WTC11 (cell line): ENCODE measurements at regions not wholly inside any gene's neighbourhood (a gene's known extent, or its start where the extent isn't known, plus 50 kb on each side); places are given as distances from the start of the nearest gene placed in this dataset.

ENCODE experiments used
- ATAC-seq: fragments of 200-7000 bp; cut with Tn5 transposase; 2 replicates; pipeline ENCODE4 v1.10.0; 2021; ENCODE audit warnings: mild to moderate bottlenecking, moderate library complexity
- CTCF ChIA-PET: fragments of 300-600 bp; sonication (Branson Sonifier 250); formaldehyde crosslinking; loops from one replicate; lab custom pipeline; 2021; ENCODE audit warnings: antibody characterized with exemption; lab: Charles Lee
- POLR2A ChIA-PET: fragments of 350-600 bp; sonication (Branson Sonifier 250); formaldehyde crosslinking; loops from one replicate; lab custom pipeline; 2021; ENCODE audit warnings: antibody characterized with exemption; lab: Charles Lee
- DNase-seq: peaks from one replicate; pipeline ENCODE4 v3.0.0; 2021; ENCODE audit warnings: low spot score
- H3K27ac Mint-ChIP-seq: 2 replicates; pipeline ENCODE4 v1.8.0; 2021; ENCODE audit warnings: mixed read lengths
- H3K27me3 Mint-ChIP-seq: 2 replicates; pipeline ENCODE4 v1.8.0; 2021; ENCODE audit warnings: low read depth, mild to moderate bottlenecking, moderate library complexity, mixed read lengths
- H3K36me3 Mint-ChIP-seq: 2 replicates; pipeline ENCODE4 v1.8.0; 2021; ENCODE audit warnings: mixed read lengths
- H3K4me1 Mint-ChIP-seq: 2 replicates; pipeline ENCODE4 v1.8.0; 2022; ENCODE audit warnings: mixed read lengths
- H3K4me3 Mint-ChIP-seq: 2 replicates; pipeline ENCODE4 v1.8.0; 2021; ENCODE audit warnings: mild to moderate bottlenecking, moderate library complexity, mixed read lengths
- H3K9me3 Mint-ChIP-seq: 2 replicates; pipeline ENCODE4 v1.8.0; 2021; ENCODE audit warnings: mixed read lengths
- ATF1 ChIP-seq: sonication (generic); formaldehyde crosslinking; IDR thresholded peaks from 2 replicates; pipeline ENCODE4 v1.8.1; 2023; ENCODE audit warnings: mild to moderate bottlenecking, moderate library complexity, missing genetic modification reagents
- CREM ChIP-seq: sonication (generic); formaldehyde crosslinking; IDR thresholded peaks from 2 replicates; pipeline ENCODE4 v1.8.1; 2022; ENCODE audit warnings: mild to moderate bottlenecking, missing genetic modification reagents, moderate library complexity
- ELF4 ChIP-seq: sonication (generic); formaldehyde crosslinking; IDR thresholded peaks from 2 replicates; pipeline ENCODE4 v1.8.1; 2022; ENCODE audit warnings: low read depth, mild to moderate bottlenecking, moderate library complexity, missing genetic modification reagents
- FOXK1 ChIP-seq: sonication (generic); formaldehyde crosslinking; IDR thresholded peaks from 2 replicates; pipeline ENCODE4 v1.8.0; 2022; ENCODE audit warnings: mild to moderate bottlenecking, moderate library complexity, missing genetic modification reagents
- JUN ChIP-seq: sonication (generic); formaldehyde crosslinking; IDR thresholded peaks from 2 replicates; pipeline ENCODE4 v1.8.0; 2023; ENCODE audit warnings: mild to moderate bottlenecking, missing genetic modification reagents
- MXD4 ChIP-seq: fragments of 250-450 bp; sonication (Bioruptor Pico); IDR thresholded peaks from 2 replicates; pipeline ENCODE4 v1.8.0; 2021; ENCODE audit warnings: mild to moderate bottlenecking, moderate library complexity, borderline replicate concordance
- NR3C1 ChIP-seq: sonication (generic); formaldehyde crosslinking; conservative IDR thresholded peaks from 2 replicates; pipeline ENCODE4 v1.8.1; 2023; ENCODE audit warnings: low read depth, mild to moderate bottlenecking, missing genetic modification reagents
- OVOL2 ChIP-seq: fragments of 250-450 bp; sonication (Bioruptor Pico); IDR thresholded peaks from 2 replicates; pipeline ENCODE4 v1.9.0; 2021; ENCODE audit warnings: mild to moderate bottlenecking, borderline replicate concordance
- RORB ChIP-seq: fragments of 250-450 bp; sonication (Bioruptor Pico); IDR thresholded peaks from 2 replicates; pipeline ENCODE4 v1.9.0; 2021; ENCODE audit warnings: mild to moderate bottlenecking
- SOX15 ChIP-seq: fragments of 250-450 bp; sonication (Bioruptor Pico); IDR thresholded peaks from 2 replicates; pipeline ENCODE4 v1.9.0; 2021; ENCODE audit warnings: mild to moderate bottlenecking
- TCF7 ChIP-seq: sonication (generic); formaldehyde crosslinking; IDR thresholded peaks from 2 replicates; pipeline ENCODE4 v1.8.0; 2022; ENCODE audit warnings: mild to moderate bottlenecking, low read depth, missing genetic modification reagents, moderate library complexity
- ZBTB21 ChIP-seq: sonication (generic); formaldehyde crosslinking; IDR thresholded peaks from 2 replicates; pipeline ENCODE4 v1.8.1; 2023; ENCODE audit warnings: mild to moderate bottlenecking, missing genetic modification reagents, borderline replicate concordance
- ZNF317 ChIP-seq: sonication (generic); formaldehyde crosslinking; IDR thresholded peaks from 2 replicates; pipeline ENCODE4 v1.8.1; 2023; ENCODE audit warnings: low read depth, mild to moderate bottlenecking, moderate library complexity, missing genetic modification reagents, borderline replicate concordance
- ZNF423 ChIP-seq: fragments of 250-450 bp; sonication (Bioruptor Pico); IDR thresholded peaks from 2 replicates; pipeline ENCODE4 v2.1.2; 2022; ENCODE audit warnings: mild to moderate bottlenecking, moderate library complexity
- ZNF671 ChIP-seq: fragments of 250-450 bp; sonication (Bioruptor Pico); IDR thresholded peaks from 2 replicates; pipeline ENCODE4 v1.8.0; 2021; ENCODE audit warnings: mild to moderate bottlenecking
- TF ChIP-seq, protein P1 (sequence below): fragments of 250-450 bp; sonication (Bioruptor Pico); IDR thresholded peaks from 2 replicates; pipeline ENCODE4 v1.8.0; 2021; ENCODE audit warnings: mild to moderate bottlenecking
- TF ChIP-seq, protein P2 (sequence below): sonication (generic); formaldehyde crosslinking; IDR thresholded peaks from 2 replicates; pipeline ENCODE4 v1.8.1; 2023; ENCODE audit warnings: mild to moderate bottlenecking, moderate library complexity, missing genetic modification reagents
- TF ChIP-seq, protein P3 (sequence below): sonication (generic); formaldehyde crosslinking; IDR thresholded peaks from 2 replicates; pipeline ENCODE4 v1.8.1; 2022; ENCODE audit warnings: missing genetic modification reagents, borderline replicate concordance
- TF ChIP-seq, protein P4 (sequence below): sonication (generic); formaldehyde crosslinking; IDR thresholded peaks from 2 replicates; pipeline ENCODE4 v1.8.0; 2023; ENCODE audit warnings: mild to moderate bottlenecking, missing genetic modification reagents
- TF ChIP-seq, protein P5 (sequence below): sonication (generic); formaldehyde crosslinking; conservative IDR thresholded peaks from 2 replicates; pipeline ENCODE4 v1.8.1; 2023; ENCODE audit warnings: mild to moderate bottlenecking, low read depth, missing genetic modification reagents, moderate library complexity
- TF ChIP-seq, protein P6 (sequence below): fragments of 250-450 bp; sonication (Bioruptor Pico); conservative IDR thresholded peaks from 2 replicates; pipeline ENCODE4 v1.9.0; 2021; ENCODE audit warnings: mild to moderate bottlenecking

DNA sequence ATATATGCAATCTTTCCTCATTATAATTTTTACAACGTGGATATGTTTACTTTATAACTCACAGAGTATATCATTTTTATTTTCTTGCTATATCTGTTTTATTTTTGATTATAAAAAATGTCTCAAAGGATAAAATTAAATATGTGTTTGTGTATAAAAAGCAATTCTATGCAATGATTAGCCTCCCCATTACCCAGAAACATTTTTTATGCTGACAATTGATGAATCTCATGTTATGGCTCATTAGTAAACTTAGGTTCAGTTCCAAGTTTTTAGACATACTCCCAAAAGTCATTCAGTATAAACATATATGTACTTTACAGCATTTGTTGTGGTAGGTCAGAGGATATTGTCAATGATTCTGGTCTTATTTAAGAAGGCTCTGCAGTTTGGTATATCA is 540.1 kb upstream of the SPRY2 start:
- ChIA-PET CTCF (no interaction called here), POLR2A (no interaction called here)
- TF ChIP-seq, protein P1, sequence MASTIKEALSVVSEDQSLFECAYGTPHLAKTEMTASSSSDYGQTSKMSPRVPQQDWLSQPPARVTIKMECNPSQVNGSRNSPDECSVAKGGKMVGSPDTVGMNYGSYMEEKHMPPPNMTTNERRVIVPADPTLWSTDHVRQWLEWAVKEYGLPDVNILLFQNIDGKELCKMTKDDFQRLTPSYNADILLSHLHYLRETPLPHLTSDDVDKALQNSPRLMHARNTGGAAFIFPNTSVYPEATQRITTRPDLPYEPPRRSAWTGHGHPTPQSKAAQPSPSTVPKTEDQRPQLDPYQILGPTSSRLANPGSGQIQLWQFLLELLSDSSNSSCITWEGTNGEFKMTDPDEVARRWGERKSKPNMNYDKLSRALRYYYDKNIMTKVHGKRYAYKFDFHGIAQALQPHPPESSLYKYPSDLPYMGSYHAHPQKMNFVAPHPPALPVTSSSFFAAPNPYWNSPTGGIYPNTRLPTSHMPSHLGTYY (CRISPR knock-in tag), result no peak
- TF ChIP-seq ZNF317 (no peak), ZNF671 (CRISPR knock-in tag) (no peak)
- TF ChIP-seq, protein P2, sequence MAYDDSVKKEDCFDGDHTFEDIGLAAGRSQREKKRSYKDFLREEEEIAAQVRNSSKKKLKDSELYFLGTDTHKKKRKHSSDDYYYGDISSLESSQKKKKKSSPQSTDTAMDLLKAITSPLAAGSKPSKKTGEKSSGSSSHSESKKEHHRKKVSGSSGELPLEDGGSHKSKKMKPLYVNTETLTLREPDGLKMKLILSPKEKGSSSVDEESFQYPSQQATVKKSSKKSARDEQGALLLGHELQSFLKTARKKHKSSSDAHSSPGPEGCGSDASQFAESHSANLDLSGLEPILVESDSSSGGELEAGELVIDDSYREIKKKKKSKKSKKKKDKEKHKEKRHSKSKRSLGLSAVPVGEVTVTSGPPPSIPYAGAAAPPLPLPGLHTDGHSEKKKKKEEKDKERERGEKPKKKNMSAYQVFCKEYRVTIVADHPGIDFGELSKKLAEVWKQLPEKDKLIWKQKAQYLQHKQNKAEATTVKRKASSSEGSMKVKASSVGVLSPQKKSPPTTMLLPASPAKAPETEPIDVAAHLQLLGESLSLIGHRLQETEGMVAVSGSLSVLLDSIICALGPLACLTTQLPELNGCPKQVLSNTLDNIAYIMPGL (CRISPR knock-in tag), result no peak
- TF ChIP-seq, protein P3, sequence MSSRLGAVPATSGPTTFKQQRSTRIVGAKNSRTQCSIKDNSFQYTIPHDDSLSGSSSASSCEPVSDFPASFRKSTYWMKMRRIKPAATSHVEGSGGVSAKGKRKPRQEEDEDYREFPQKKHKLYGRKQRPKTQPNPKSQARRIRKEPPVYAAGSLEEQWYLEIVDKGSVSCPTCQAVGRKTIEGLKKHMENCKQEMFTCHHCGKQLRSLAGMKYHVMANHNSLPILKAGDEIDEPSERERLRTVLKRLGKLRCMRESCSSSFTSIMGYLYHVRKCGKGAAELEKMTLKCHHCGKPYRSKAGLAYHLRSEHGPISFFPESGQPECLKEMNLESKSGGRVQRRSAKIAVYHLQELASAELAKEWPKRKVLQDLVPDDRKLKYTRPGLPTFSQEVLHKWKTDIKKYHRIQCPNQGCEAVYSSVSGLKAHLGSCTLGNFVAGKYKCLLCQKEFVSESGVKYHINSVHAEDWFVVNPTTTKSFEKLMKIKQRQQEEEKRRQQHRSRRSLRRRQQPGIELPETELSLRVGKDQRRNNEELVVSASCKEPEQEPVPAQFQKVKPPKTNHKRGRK (CRISPR knock-in tag), result no peak
- H3K36me3 Mint-ChIP-seq, result no peaks in the 10 kb centered on the region
- H3K27me3 Mint-ChIP-seq, result peaks cover 81% of the 10 kb centered on the region
- no peak for ATAC-seq
- DNase-seq, result no peak
- no peak overlapping the region for H3K27ac Mint-ChIP-seq
- H3K4me1 Mint-ChIP-seq, result peaks cover 29% of the 10 kb centered on the region
- H3K9me3 Mint-ChIP-seq, result no peaks in the 10 kb centered on the region
- no peak overlapping the region for H3K4me3 Mint-ChIP-seq

DNA sequence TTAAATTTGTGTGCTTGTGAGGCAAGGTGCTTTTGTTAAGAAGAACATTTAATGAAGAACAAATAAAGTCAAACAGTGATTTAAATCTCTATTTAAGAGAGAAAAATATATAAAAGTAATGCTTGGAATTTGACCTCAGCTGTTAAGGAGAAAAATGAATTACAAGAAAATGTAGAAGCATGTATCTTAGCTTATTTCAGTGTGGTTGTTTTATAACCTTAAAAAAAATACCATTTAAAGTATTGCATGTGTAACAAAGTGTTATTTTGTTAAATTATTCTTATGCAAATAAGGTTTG is 537.0 kb upstream of the SPRY2 start:
- ATAC-seq (no peak), DNase-seq (no peak)
- H3K4me3 Mint-ChIP-seq, result no peak overlapping the region
- CTCF ChIA-PET, result no interaction called here
- no peaks in the 10 kb centered on the region for H3K36me3 Mint-ChIP-seq
- H3K27ac Mint-ChIP-seq, result no peak overlapping the region
- POLR2A ChIA-PET, result no interaction called here
- H3K27me3 Mint-ChIP-seq, result peaks cover 56% of the 10 kb centered on the region
- H3K4me1 Mint-ChIP-seq, result peaks cover 25% of the 10 kb centered on the region
- no peaks in the 10 kb centered on the region for H3K9me3 Mint-ChIP-seq
- no peak for TF ChIP-seq ATF1 (CRISPR knock-in tag)
- no peak for TF ChIP-seq ELF4
- no peak for TF ChIP-seq FOXK1
- TF ChIP-seq JUN, result no peak
- TF ChIP-seq, protein P4, sequence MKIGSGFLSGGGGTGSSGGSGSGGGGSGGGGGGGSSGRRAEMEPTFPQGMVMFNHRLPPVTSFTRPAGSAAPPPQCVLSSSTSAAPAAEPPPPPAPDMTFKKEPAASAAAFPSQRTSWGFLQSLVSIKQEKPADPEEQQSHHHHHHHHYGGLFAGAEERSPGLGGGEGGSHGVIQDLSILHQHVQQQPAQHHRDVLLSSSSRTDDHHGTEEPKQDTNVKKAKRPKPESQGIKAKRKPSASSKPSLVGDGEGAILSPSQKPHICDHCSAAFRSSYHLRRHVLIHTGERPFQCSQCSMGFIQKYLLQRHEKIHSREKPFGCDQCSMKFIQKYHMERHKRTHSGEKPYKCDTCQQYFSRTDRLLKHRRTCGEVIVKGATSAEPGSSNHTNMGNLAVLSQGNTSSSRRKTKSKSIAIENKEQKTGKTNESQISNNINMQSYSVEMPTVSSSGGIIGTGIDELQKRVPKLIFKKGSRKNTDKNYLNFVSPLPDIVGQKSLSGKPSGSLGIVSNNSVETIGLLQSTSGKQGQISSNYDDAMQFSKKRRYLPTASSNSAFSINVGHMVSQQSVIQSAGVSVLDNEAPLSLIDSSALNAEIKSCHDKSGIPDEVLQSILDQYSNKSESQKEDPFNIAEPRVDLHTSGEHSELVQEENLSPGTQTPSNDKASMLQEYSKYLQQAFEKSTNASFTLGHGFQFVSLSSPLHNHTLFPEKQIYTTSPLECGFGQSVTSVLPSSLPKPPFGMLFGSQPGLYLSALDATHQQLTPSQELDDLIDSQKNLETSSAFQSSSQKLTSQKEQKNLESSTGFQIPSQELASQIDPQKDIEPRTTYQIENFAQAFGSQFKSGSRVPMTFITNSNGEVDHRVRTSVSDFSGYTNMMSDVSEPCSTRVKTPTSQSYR (CRISPR knock-in tag), result no peak
- no peak for TF ChIP-seq RORB (CRISPR knock-in tag)
- no peak for TF ChIP-seq SOX15 (CRISPR knock-in tag)
- no peak for TF ChIP-seq ZBTB21 (CRISPR knock-in tag)
- no peak for TF ChIP-seq TCF7 (CRISPR knock-in tag)

DNA sequence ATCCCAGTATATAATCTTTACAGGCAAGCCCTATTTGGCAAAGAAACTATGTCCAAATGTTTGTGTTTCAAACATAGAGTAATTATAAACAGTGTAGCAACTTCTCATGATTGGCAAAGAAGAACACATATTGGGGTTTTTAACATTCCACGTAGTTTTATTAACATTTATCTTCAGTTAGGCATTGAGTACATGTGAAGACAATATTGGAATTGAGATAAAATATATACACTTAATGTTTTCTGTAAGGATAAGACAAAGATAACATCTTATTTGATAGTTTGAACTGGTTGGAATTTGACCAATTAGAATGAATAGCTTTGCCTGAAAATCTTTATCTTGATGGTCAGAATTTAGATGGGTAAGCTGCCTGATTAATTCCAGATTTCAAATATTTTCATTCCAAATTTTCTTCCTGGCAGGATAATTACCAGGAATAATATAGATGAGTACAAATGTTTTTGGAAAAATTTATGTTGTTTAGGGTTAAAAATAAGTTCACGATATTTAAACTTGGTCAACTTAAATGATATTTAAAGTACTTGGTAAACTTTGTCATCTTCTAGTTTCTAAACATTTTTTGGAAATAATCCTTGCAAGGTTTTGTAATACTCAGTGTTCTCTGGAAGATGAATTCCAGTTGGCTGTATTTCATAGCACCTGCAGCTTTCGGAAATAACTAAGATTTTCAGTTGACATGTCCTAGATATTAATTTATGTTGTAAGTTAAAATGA is 536.5 kb upstream of the SPRY2 start:
- no peaks in the 10 kb centered on the region for H3K36me3 Mint-ChIP-seq
- H3K27me3 Mint-ChIP-seq, result peaks cover 52% of the 10 kb centered on the region
- peaks cover 25% of the 10 kb centered on the region for H3K4me1 Mint-ChIP-seq
- POLR2A ChIA-PET, result no interaction called here
- ATAC-seq (no peak), DNase-seq (no peak)
- H3K27ac Mint-ChIP-seq, result no peak overlapping the region
- H3K4me3 Mint-ChIP-seq, result no peak overlapping the region
- CTCF ChIA-PET, result no interaction called here
- no peaks in the 10 kb centered on the region for H3K9me3 Mint-ChIP-seq
- TF ChIP-seq TCF7 (CRISPR knock-in tag) (no peak), ZNF423 (no peak), NR3C1 (CRISPR knock-in tag) (no peak), MXD4 (no peak), CREM (no peak), OVOL2 (no peak)
- TF ChIP-seq, protein P5, sequence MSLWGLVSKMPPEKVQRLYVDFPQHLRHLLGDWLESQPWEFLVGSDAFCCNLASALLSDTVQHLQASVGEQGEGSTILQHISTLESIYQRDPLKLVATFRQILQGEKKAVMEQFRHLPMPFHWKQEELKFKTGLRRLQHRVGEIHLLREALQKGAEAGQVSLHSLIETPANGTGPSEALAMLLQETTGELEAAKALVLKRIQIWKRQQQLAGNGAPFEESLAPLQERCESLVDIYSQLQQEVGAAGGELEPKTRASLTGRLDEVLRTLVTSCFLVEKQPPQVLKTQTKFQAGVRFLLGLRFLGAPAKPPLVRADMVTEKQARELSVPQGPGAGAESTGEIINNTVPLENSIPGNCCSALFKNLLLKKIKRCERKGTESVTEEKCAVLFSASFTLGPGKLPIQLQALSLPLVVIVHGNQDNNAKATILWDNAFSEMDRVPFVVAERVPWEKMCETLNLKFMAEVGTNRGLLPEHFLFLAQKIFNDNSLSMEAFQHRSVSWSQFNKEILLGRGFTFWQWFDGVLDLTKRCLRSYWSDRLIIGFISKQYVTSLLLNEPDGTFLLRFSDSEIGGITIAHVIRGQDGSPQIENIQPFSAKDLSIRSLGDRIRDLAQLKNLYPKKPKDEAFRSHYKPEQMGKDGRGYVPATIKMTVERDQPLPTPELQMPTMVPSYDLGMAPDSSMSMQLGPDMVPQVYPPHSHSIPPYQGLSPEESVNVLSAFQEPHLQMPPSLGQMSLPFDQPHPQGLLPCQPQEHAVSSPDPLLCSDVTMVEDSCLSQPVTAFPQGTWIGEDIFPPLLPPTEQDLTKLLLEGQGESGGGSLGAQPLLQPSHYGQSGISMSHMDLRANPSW (CRISPR knock-in tag), result no peak
- TF ChIP-seq, protein P6, sequence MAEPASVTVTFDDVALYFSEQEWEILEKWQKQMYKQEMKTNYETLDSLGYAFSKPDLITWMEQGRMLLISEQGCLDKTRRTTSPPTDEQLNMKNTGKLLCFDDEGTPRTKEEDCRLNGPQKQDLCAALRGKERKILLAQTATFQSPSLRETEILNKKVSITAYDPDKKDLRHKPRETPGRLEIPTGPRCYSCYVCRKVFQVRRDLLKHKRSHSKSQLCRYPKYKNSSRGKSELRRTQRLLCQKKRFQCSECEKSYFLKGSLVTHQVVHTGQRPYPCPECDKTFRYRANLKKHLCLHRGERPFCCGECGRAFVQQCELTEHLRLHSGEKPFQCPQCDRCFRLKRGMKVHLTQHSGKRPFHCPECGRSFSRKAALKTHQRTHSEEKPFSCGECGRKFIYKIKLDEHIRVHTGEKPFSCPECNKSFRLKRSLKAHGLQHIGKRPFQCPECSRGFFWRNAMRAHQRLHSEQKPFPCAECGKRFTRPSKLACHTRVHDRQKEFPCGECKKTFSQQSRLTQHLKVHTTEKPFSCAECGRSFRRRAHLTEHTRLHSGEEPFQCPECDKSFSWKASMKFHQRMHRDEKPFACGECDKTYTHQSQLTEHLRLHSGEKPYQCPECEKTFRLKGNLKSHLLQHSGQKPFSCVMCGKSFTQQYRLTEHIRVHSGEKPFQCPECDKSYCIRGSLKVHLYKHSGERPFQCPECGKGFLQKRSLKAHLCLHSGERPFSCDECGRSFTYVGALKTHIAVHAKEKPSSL (CRISPR knock-in tag), result no peak
